C4-2B (cell line): ENCODE measurements at regions not wholly inside any gene's neighbourhood (a gene's known extent, or its start where the extent isn't known, plus 50 kb on each side); places are given as distances from the start of the nearest gene placed in this dataset.

Experiments
- CTCF ChIP-seq: fragments of 450-650 bp; conservative IDR thresholded peaks from 2 replicates; pipeline ENCODE4 v1.5.1; 2017; ENCODE audit warnings: mild to moderate bottlenecking
- ZFX ChIP-seq: fragments of 450-650 bp; IDR thresholded peaks from 2 replicates; pipeline ENCODE4 v1.6.1; 2017

- no peak for TF ChIP-seq CTCF
- TF ChIP-seq ZFX, result no peak
Observed at GRCh38 chr11:33560729-33561128, 139.9 kb downstream of the C11orf91 start.
